Smooth muscle cell (in vitro differentiated cells): ENCODE measurements at regions not wholly inside any gene's neighbourhood (a gene's known extent, or its start where the extent isn't known, plus 50 kb on each side); places are given as distances from the start of the nearest gene placed in this dataset.
A peak's percentile ranks its signal among the peaks of the same experiment; 100 is the strongest.

Source experiments
- DNase-seq: peaks from one replicate; lab custom pipeline; 2025; ENCODE audit not compliant: unreplicated experiment; lab: John Stamatoyannopoulos, UW
- H2AFZ ChIP-seq: fragments of 200-600 bp; sonication (generic); 2 replicates; pipeline ENCODE4 v1.6.0; 2016; ENCODE audit warnings: antibody characterized with exemption, low read depth, mild to moderate bottlenecking
- H3F3A ChIP-seq: fragments of 200-600 bp; sonication (generic); 2 replicates; pipeline ENCODE4 v1.6.0; 2017; ENCODE audit warnings: antibody characterized with exemption, low read depth
- H3K27ac ChIP-seq: fragments of 200-600 bp; sonication (generic); 2 replicates; pipeline ENCODE4 v1.5.1; 2016; ENCODE audit warnings: low read depth, mild to moderate bottlenecking
- H3K27me3 ChIP-seq: fragments of 200-600 bp; sonication (generic); 2 replicates; pipeline ENCODE4 v1.6.1; 2016; ENCODE audit warnings: low read depth, mild to moderate bottlenecking
- H3K36me3 ChIP-seq: fragments of 200-600 bp; sonication (generic); 2 replicates; pipeline ENCODE4 v1.5.1; 2016; ENCODE audit warnings: low read depth
- H3K4me1 ChIP-seq: fragments of 200-600 bp; sonication (generic); 2 replicates; pipeline ENCODE4 v1.5.1; 2016; ENCODE audit warnings: low read depth
- H3K4me2 ChIP-seq: fragments of 200-600 bp; sonication (generic); 2 replicates; pipeline ENCODE4 v1.6.0; 2016; ENCODE audit warnings: mild to moderate bottlenecking
- H3K4me3 ChIP-seq: fragments of 200-600 bp; sonication (generic); 2 replicates; pipeline ENCODE4 v1.5.1; 2016; ENCODE audit warnings: mild to moderate bottlenecking
- H3K79me2 ChIP-seq: fragments of 200-600 bp; sonication (generic); 2 replicates; pipeline ENCODE4 v1.6.0; 2016; ENCODE audit warnings: low read depth, mild to moderate bottlenecking
- H3K9ac ChIP-seq: fragments of 200-600 bp; sonication (generic); 2 replicates; pipeline ENCODE4 v1.6.0; 2016; ENCODE audit warnings: low read depth
- H3K9me3 ChIP-seq: fragments of 200-600 bp; sonication (generic); replicated peaks from 2 replicates; pipeline ENCODE4 v1.5.1; 2016; ENCODE audit warnings: low read depth
- H4K20me1 ChIP-seq: fragments of 200-600 bp; sonication (generic); 2 replicates; pipeline ENCODE4 v1.6.0; 2016; ENCODE audit warnings: low read depth
- WGBS: methylation state at CpG from one replicate; pipeline ENCODE4 v1.1.7; 2016; ENCODE audit warnings: low lambda C conversion rate; 5-methylcytosine and 5-hydroxymethylcytosine counted together
- TF ChIP-seq, protein P1 (sequence below): fragments of 200-600 bp; sonication (generic); IDR thresholded peaks from 2 replicates; pipeline ENCODE4 v1.5.1; 2017; ENCODE audit warnings: borderline replicate concordance, mild to moderate bottlenecking, antibody characterized with exemption; ENCODE audit not compliant: insufficient read depth, poor library complexity, severe bottlenecking

DNA sequence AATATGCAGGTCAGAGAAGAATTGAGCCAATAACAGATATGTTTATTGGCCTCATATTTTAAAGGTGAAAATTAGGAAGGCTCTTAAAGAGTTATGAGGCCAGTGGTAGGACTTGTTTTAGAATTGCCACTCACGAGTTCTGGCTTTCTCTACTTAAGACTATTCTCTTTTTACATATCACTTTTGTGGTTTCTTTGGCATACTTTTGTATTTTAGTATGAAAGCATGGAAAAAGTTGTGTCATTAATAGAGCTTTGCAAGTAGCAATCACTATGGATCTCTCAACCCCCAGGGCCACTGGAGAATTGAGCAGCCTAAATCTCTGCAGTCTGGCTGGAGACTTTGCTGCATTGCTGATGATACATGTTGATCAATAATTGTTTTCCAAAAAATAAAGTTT, 64.6 kb upstream of the SOX21 start:
- TF ChIP-seq, protein P1, sequence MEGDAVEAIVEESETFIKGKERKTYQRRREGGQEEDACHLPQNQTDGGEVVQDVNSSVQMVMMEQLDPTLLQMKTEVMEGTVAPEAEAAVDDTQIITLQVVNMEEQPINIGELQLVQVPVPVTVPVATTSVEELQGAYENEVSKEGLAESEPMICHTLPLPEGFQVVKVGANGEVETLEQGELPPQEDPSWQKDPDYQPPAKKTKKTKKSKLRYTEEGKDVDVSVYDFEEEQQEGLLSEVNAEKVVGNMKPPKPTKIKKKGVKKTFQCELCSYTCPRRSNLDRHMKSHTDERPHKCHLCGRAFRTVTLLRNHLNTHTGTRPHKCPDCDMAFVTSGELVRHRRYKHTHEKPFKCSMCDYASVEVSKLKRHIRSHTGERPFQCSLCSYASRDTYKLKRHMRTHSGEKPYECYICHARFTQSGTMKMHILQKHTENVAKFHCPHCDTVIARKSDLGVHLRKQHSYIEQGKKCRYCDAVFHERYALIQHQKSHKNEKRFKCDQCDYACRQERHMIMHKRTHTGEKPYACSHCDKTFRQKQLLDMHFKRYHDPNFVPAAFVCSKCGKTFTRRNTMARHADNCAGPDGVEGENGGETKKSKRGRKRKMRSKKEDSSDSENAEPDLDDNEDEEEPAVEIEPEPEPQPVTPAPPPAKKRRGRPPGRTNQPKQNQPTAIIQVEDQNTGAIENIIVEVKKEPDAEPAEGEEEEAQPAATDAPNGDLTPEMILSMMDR, result no peak
- no peak for DNase-seq
- H2AFZ ChIP-seq, result no peak overlapping the region
- H3K27ac ChIP-seq, result no peak overlapping the region
- H3K79me2 ChIP-seq, result no peaks in the 10 kb centered on the region
- H3K4me1 ChIP-seq, result peaks cover 15% of the 10 kb centered on the region
- peak overlapping the region; percentile 8 for H3K4me2 ChIP-seq
- H3K27me3 ChIP-seq, result peaks cover 5% of the 10 kb centered on the region
- H3K9me3 ChIP-seq, result no peaks in the 10 kb centered on the region
- WGBS, result 9% methylated on average over 1 of the region's 1 CpG
- no peaks in the 10 kb centered on the region for H4K20me1 ChIP-seq
- no peak overlapping the region for H3K9ac ChIP-seq
- H3K4me3 ChIP-seq, result no peak overlapping the region
- no peaks in the 10 kb centered on the region for H3K36me3 ChIP-seq
- H3F3A ChIP-seq, result peaks cover 4% of the 10 kb centered on the region

DNA sequence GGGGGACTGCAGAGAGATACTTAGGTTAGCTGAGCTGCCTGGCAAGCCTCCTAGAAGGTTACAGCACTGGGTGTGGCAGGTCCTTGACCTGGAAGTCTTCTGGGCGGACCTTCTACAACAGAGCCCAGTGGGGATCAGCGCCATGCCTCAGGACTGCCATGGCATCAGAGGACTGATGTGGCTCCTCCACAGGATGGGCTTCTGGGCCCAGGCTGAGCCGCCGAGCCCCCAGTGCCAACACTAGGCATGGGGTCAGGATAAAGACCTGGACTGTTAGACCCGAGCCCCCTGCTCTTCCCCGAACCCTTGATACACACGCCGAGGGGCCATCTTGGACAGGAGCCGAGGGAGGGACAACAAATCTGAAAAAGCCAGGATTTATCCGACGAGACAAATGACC, 64.0 kb upstream of the SOX21 start:
- Histone ChIP-seq H3K79me2 (no peaks in the 10 kb centered on the region), H3K4me3 (no peak overlapping the region), H4K20me1 (no peaks in the 10 kb centered on the region), H3K27ac (no peak overlapping the region), H3K36me3 (no peaks in the 10 kb centered on the region), H3K9ac (no peak overlapping the region), H3F3A (peaks cover 4% of the 10 kb centered on the region), H3K9me3 (no peaks in the 10 kb centered on the region), H3K27me3 (peaks cover 5% of the 10 kb centered on the region), H2AFZ (no peak overlapping the region), H3K4me1 (peaks cover 15% of the 10 kb centered on the region), H3K4me2 (no peak overlapping the region)
- TF ChIP-seq, protein P1, result no peak
- 97% methylated on average over 11 of the region's 11 CpGs for WGBS
- no peak for DNase-seq

DNA sequence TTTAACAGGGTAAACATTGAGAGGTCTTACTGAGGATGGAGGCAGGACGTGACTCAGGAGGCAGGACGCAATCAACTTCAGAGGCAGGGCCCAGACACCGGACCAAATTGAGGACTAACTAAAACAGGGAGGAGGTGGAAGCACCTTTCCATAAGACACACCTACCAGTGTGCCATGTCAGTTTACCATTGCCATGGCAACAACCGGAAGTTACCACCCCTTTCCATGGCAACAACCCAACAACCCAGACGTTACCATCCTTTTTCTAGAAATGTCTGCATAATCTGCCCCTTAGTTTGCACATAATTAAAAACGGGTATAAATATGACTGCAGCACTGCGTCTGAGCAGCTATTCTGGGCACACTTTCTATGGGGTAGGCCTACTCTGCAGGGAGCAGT, 53.5 kb upstream of the SOX21 start:
- Histone ChIP-seq H3K27ac (no peak overlapping the region), H3K4me2 (no peak overlapping the region), H3K9ac (no peak overlapping the region), H3K9me3 (no peaks in the 10 kb centered on the region), H3K79me2 (no peaks in the 10 kb centered on the region), H3K36me3 (no peaks in the 10 kb centered on the region), H3F3A (no peaks in the 10 kb centered on the region), H3K4me1 (peaks cover 14% of the 10 kb centered on the region), H4K20me1 (no peaks in the 10 kb centered on the region), H3K27me3 (peaks cover 4% of the 10 kb centered on the region), H3K4me3 (no peak overlapping the region), H2AFZ (no peak overlapping the region)
- TF ChIP-seq, protein P1, result no peak
- no peak for DNase-seq
- 73% methylated on average over 6 of the region's 7 CpGs for WGBS

DNA sequence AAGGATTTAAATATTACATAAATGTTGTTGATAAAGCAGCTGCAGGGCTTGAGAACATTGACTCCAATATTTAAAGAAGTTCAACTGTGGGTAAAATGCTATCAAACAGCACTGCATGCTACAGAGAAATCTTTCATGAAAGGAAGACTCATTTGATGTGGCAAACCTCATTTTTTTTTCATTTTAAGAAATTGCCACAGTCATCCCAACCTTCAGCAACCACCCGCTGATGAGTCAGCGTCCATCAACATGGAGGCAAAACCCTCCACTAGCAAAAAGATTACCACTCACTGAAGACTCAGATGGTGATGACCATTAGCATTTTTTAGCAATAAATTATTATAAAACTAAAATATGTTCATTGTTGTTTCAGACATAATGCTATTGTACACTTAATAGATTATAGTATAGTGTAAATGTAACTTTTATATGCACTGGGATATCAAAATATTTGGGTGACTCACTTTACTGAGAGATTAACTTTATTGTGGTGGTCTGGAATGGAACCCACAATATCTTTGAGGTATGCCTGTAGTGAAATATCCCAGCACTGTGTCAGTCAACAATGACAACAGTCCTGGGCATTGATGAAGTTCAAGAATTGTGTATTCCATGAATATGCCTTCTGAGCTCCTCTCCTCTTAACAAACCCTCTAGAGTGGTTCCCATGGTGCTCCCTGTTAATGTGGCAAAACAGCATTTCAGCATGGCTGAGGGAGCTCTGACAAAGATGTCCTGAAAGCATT, 52.4 kb upstream of the SOX21 start:
- Histone ChIP-seq H3K36me3 (no peaks in the 10 kb centered on the region), H3K9ac (no peak overlapping the region), H4K20me1 (no peaks in the 10 kb centered on the region), H3F3A (no peaks in the 10 kb centered on the region), H3K27me3 (peaks cover 4% of the 10 kb centered on the region), H3K4me1 (peaks cover 14% of the 10 kb centered on the region), H3K9me3 (no peaks in the 10 kb centered on the region), H3K79me2 (no peaks in the 10 kb centered on the region), H3K27ac (peak overlapping the region; percentile 61), H3K4me2 (no peak overlapping the region), H3K4me3 (no peak overlapping the region), H2AFZ (no peak overlapping the region)
- 58% methylated on average over 2 of the region's 2 CpGs for WGBS
- DNase-seq, result no peak
- TF ChIP-seq, protein P1, result no peak
